ENCODE measurements at regions not wholly inside any gene's neighbourhood (a gene's known extent, or its start where the extent isn't known, plus 50 kb on each side); places are given as distances from the start of the nearest gene placed in this dataset.
A peak's percentile ranks its signal among the peaks of the same experiment; 100 is the strongest.

DNA sequence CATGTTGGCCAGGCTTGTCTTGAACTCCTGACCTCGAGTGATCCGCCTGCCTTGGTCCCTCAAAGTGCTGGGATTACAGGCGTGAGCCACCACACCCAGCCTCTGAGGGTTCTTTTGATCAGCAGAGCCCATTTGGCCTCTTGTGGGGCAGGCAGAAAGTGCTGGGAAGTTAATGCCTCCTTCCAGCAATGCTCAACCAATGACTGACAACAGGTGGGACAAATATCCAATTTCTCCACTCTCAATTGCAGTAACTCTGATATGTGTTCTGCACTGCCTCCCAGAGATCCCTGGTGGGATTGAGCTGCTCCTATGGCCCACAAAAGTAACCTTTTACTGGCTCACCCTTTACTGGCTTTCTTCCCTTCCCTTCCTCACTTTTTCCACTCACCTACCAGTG is 79.9 kb upstream of the APC start:
- DNase-seq (ENCODE audit: low read depth): no peak

DNA sequence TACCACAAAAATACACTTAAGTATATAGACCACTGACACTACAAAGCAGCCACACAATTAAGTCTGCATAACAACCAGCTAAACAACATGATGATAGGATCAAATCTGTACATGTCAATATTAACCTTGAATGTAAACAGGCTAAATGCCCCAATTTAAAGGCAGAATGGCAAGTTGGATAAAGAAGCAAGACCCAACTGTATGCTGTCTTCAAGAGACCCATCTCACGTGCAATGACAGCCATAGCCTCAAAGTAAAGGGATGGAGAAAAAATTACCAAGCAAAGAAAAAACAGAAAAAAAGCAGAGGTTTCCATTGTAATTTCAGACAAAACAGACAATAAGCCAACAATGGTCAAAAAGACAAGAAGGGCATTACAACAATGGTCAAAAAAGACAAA is 77.3 kb upstream of the APC start:
- DNase-seq (ENCODE audit: low read depth): no peak

DNA sequence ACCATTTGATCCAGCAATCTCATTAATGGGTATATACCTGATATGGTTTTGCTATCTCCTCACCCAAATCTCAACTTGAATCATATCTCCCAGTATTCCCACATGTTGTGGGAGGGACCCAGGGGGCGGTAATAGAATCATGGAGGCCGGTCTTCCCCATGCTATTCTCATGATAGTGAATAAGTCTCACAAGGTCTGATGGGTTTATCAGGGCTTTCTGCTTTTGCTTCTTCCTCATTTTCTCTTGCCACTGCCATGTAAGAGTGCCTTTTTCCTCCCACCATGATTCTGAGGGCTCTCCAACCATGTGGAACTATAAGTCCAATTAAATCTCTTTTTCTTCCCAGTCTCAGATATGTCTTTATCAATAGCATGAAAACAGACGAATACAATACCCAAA is 74.5 kb upstream of the APC start:
- DNase-seq (ENCODE audit: low read depth): no peak

DNA sequence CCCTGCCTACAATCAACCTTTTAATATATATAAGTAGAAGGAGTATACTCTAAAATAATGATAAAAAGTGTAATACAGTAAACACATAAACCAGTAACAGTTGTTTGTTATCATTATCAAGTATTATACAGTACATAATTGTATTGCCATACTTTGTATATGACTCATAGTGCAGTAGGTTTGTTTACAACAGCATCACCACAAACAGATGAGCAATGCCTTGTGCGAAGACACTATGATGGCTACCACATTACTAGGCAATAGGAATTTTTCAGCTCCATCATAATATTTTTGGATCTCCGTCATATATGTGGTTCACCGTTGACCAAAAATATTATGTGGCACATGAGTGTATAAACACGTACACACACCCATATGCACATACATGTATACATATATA is 69.7 kb upstream of the APC start:
- DNase-seq (ENCODE audit: low read depth): peak; percentile 16

DNA sequence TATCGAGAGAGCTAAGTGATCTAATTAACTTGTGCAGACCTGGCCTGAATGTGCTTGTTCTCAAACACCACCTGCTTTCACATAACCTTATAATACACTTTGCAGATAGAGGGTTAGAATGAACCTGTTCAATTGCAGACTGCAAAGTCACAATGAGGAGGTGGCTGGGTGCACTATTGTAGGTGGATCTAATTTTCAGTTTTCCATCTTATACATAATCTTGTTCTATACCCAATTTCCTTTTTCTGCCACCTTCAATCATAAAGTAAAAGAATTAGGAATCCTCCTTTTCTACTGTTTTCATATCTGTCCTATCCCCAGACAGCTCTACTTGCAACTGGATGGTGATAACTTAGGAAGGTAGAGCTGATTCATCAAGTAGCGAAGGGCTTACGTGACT is 68.8 kb upstream of the APC start:
- no peak for DNase-seq (ENCODE audit: low read depth)

DNA sequence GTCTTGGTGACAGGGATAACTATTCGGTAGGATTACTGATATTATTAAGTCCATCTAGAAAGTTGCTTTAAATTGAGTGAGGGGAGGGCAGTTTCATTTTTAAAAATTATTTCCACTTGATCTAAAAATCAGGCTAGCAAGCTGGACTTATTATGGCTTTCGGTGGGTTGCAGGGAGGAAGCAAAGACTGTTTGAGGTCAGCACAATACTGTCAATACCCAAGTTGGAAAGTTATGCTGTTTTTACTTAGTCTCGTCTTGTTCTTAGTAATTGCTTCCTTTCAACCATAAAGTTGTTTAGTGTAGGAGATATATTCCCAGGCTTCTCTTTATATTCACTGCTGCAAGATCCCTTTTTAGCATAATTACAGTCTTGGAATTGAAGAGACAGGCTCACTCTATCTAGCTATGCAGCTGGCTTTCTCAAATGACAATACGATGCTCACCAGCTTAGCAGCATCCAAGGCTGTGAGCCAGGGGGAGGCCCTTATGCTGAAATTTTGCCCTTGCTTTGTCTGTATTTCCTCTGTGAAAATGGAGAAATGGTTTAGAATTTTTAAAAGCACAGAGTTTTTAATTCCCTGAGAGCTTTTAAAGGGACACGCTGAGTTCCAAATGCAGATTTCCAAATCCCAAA is 68.2 kb upstream of the APC start:
- no peak for DNase-seq (ENCODE audit: low read depth)

DNA sequence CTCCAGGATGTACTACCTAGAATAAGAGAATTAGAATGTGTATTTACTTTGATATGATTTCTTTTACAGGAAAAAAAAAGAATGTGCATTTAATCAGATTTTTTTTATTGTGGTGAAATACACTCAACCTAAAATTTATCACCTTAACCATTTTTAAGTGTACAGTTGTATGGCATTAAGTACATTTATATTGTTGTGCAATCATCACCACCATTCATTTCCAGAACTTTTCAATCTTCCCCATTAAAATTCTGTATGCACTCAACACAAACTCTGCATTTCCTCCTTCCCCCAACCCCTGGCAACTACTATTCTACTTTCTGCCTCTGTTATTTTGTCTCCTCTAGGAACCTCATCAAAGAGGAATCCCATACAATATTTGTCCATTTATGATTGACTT is 66.0 kb upstream of the APC start:
- DNase-seq (ENCODE audit: low read depth): no peak

DNA sequence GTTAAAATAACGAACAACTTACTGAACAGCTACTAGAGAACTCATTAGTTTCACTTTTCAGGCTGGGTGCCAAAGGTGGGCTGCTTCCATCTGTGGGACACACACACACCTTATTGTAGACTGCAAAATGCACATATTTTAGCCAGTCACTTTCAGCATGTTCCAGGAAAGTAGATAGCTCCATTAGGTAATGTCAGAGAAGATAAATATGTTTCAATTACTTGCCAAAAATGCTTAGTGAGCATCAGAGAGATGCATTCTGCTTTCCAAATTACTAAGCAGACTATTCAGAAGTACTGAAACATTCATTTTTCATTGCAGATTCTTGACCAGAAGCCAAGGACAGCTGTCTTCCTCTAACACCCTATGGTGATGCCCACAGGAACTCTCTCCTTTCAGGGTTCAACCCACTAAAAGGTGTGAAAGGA is 56.2 kb upstream of the APC start:
- DNase-seq (ENCODE audit: low read depth): peak; percentile 65

DNA sequence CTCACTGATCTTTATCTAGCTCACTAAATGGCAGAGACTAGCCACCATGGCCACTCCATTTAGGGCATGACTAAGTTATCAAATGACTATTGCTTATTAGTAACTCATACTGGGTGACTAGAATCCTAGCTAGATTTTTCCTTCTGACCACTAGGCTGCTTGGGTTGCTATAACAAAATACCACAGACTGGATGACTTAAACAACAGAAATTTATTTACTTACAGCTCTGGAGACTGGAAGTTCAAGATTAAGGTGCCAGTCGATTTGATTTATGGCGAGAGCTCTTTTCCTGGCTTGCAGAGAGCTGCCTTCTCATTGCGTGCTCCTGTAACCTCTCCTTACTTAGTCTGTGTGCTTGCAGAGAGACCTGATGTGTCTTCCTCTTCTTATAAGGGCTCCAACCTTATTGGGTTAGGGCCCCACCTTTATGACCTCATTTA is 55.0 kb upstream of the APC start:
- DNase-seq (ENCODE audit: low read depth): peak; percentile 88

DNA sequence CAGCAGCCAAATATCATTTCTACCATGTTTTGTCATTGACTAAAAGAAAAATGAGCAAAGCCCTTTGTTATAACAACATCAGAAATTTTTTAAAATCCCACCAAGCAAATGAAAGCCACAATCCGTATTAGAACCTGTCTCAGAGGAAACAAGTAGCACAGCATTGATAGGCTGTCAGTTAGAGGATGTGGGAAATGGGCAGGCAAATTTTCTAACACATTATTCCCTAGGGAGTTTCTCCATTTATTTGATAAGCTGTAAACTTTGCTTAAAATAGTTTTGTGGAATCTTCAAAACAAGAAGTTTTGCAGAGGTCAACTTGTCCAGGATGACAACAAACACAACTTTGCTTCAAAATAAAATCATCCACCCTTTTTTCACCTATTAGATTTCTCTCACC is 53.6 kb upstream of the APC start:
- peak; percentile 8 for DNase-seq (ENCODE audit: low read depth)

DNA sequence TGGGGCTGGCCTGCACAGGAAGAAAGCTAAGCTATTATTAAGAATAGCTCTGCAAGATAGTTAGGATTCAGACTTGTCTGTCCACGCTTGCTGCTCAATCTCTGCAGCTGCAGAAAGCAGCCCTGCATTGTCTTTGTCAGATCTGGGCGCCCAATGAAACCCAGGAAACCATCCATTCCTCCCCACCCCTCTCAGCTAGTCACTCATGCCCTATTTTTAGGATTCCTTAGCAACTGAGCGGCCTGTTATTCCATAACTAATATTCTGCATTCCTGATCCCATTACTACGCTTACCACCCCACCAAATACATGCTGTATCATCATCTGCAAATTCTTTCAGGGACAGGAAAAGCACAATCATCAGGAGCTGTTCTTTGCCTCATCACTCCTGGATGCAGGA is 52.9 kb upstream of the APC start:
- peak; percentile 96 for DNase-seq (ENCODE audit: low read depth)

DNA sequence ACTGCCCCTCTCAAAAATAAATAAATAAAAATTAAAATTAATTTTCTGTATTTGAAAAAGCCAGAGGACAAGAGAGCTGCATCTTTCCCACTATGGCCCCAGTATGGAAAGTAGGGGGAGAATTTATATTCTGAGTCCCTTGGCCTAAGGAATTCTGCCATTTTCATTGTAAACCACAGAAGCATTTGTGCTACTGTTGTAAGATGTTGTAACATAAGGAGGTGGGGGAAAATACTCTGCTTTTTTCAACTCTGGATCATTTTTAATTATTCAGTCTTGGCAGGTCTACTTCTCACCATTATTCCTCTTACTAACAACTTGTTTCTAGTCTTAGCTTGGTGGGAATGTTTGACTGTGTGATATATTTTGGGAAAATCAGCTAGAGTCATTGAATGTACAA is 52.3 kb upstream of the APC start:
- DNase-seq (ENCODE audit: low read depth): peak; percentile 28

DNA sequence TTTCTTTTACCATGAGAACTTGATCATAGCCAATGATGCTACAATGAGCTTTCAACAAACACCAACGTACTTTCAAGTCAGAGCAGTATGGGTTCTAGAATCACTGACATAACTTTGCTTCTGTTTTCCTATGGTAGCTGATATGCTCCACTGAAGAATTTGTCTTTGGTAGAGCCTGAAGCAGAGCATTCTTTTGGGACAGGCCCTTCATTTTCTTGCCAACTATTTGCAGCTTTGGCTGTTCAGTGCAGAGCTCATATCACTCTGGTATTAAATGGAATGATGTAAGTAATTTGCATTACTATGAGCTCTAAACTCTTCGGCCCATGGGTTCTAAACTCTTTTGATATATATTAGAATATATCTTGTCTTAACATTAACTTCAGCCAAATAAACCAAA is 51.8 kb upstream of the APC start:
- peak; percentile 79 for DNase-seq (ENCODE audit: low read depth)

DNA sequence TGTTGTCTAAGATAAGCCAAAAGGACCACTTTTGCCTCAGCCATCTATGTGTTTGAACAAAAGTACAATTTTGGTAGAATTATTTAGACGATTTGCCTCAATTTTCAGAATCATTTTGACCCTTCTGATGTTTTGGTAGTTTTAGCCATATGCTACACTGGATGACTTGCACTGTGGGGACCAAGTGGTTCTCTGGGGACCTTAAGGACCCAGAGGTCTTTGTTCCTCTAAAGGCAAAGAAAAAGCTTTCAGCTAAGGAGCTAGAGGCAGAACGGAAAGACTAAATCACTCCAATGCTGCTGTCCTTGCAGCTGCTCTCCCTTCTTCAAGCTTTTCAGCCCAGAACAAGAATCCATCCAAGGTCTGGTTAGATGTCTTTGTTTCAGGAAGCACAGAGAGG is 51.0 kb upstream of the APC start:
- no peak for DNase-seq (ENCODE audit: low read depth)

DNA sequence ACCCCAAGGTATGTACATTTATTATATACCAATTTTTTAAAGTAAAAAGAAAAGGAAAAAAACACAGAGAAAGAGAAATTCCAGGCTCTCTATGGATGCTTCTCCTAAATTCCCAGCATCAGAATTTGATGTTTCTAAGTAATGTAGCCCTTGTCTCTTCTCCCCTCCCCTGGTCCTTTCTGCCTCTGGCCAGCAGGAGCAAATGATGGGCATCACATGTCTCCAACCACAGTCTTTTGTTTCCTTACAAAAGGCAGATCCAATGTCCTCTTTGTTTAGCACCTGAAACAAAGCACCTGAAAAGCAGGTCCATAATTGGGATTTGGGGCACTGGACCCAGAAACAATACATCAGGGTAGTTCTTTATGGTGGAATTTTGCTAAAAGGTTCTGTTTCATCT is 50.4 kb upstream of the APC start:
- no peak for DNase-seq (ENCODE audit: low read depth)
